Upper lobe of right lung (tissue), 1 donor: ENCODE measurements at regions not wholly inside any gene's neighbourhood (a gene's known extent, or its start where the extent isn't known, plus 50 kb on each side); places are given as distances from the start of the nearest gene placed in this dataset.

ENCODE experiments used
- ATAC-seq: fragments of 200-7000 bp; cut with Tn5 transposase; one replicate; pipeline ENCODE4 v1.9.1; 2020; ENCODE audit warnings: mild to moderate bottlenecking, moderate library complexity
- DNase-seq: peaks from one replicate; pipeline ENCODE4 v3.0.0-alpha.2; 2020
- H3K27ac ChIP-seq: fragments of 200-600 bp; one replicate; pipeline ENCODE4 v1.8.0; 2022
- H3K27me3 ChIP-seq: fragments of 200-600 bp; one replicate; pipeline ENCODE4 v1.8.0; 2022; ENCODE audit warnings: mild to moderate bottlenecking
- H3K36me3 ChIP-seq: fragments of 200-600 bp; one replicate; pipeline ENCODE4 v1.8.0; 2022
- H3K4me1 ChIP-seq: fragments of 200-600 bp; one replicate; pipeline ENCODE4 v1.8.0; 2022
- H3K4me3 ChIP-seq: fragments of 200-600 bp; one replicate; pipeline ENCODE4 v1.8.0; 2022; ENCODE audit warnings: mild to moderate bottlenecking
- H3K9me3 ChIP-seq: fragments of 200-600 bp; one replicate; pipeline ENCODE4 v1.8.0; 2022
- CTCF ChIP-seq: fragments of 200-600 bp; IDR thresholded peaks from one replicate; pipeline ENCODE4 v1.8.0; 2022; ENCODE audit warnings: antibody characterized with exemption
- intact Hi-C: fragments of 100-400 bp; cut with DNase I; formaldehyde crosslinking; loops from one replicate; pipeline ENCODE4 v1.11.0; 2022
- donor health status: DM: no; HTN: yes; CAD: no; lungs with severe emphysema.

GRCh38 chr18:2304378-2305175 lies 266.7 kb downstream of the METTL4 start:
- no peak overlapping the region for H3K27ac ChIP-seq
- intact Hi-C loops = no loop called here
- no peak overlapping the region for H3K4me3 ChIP-seq
- H3K27me3 ChIP-seq = no peaks in the 10 kb centered on the region
- H3K36me3 ChIP-seq = no peaks in the 10 kb centered on the region
- H3K4me1 ChIP-seq = no peaks in the 10 kb centered on the region
- H3K9me3 ChIP-seq = no peaks in the 10 kb centered on the region
- TF ChIP-seq CTCF = no peak
- DNase-seq = no peak
- ATAC-seq = no peak

- H3K36me3 ChIP-seq = no peaks in the 10 kb centered on the region
- DNase-seq (no peak), ATAC-seq (no peak)
- intact Hi-C loops = no loop called here
- H3K4me3 ChIP-seq = no peak overlapping the region
- no peak for TF ChIP-seq CTCF
- H3K9me3 ChIP-seq = no peaks in the 10 kb centered on the region
- no peaks in the 10 kb centered on the region for H3K4me1 ChIP-seq
- no peak overlapping the region for H3K27ac ChIP-seq
- H3K27me3 ChIP-seq = no peaks in the 10 kb centered on the region
Observed at GRCh38 chr18:2306606-2307005, 264.7 kb downstream of the METTL4 start.

GRCh38 chr18:2310886-2311285 lies 260.4 kb downstream of the METTL4 start:
- DNase-seq = no peak
- Histone ChIP-seq H3K4me3 (no peak overlapping the region), H3K4me1 (no peaks in the 10 kb centered on the region), H3K9me3 (no peaks in the 10 kb centered on the region), H3K36me3 (no peaks in the 10 kb centered on the region), H3K27me3 (no peaks in the 10 kb centered on the region), H3K27ac (no peak overlapping the region)
- ATAC-seq = no peak
- intact Hi-C loops = no loop called here
- no peak for TF ChIP-seq CTCF

GRCh38 chr18:2312440-2312839 lies 258.9 kb downstream of the METTL4 start:
- no peaks in the 10 kb centered on the region for H3K4me1 ChIP-seq
- DNase-seq (no peak), ATAC-seq (no peak)
- H3K27me3 ChIP-seq = no peaks in the 10 kb centered on the region
- no peak overlapping the region for H3K27ac ChIP-seq
- no peak for TF ChIP-seq CTCF
- H3K4me3 ChIP-seq = no peak overlapping the region
- no peaks in the 10 kb centered on the region for H3K9me3 ChIP-seq
- intact Hi-C loops = no loop called here
- H3K36me3 ChIP-seq = no peaks in the 10 kb centered on the region

GRCh38 chr18:2313332-2313731 lies 258.0 kb downstream of the METTL4 start:
- H3K27ac ChIP-seq = no peak overlapping the region
- H3K36me3 ChIP-seq = no peaks in the 10 kb centered on the region
- no peak overlapping the region for H3K4me3 ChIP-seq
- no peaks in the 10 kb centered on the region for H3K9me3 ChIP-seq
- no peaks in the 10 kb centered on the region for H3K4me1 ChIP-seq
- TF ChIP-seq CTCF = no peak
- ATAC-seq (no peak), DNase-seq (no peak)
- H3K27me3 ChIP-seq = no peaks in the 10 kb centered on the region
- intact Hi-C loops = no loop called here
